Stimulated activated CD8-positive, alpha-beta memory T cell treated with anti-CD3 and anti-CD28 coated beads, Interleukin-12 subunit alpha, Interleukin-12 subunit beta, amount 100 ng/mL, for 4 hours (primary cell): ENCODE measurements at regions not wholly inside any gene's neighbourhood (a gene's known extent, or its start where the extent isn't known, plus 50 kb on each side); places are given as distances from the start of the nearest gene placed in this dataset.

Experiments
- DNase-seq: peaks from one replicate; pipeline ENCODE4 v3.0.0-alpha.2; 2020; ENCODE audit warnings: low read depth

DNA sequence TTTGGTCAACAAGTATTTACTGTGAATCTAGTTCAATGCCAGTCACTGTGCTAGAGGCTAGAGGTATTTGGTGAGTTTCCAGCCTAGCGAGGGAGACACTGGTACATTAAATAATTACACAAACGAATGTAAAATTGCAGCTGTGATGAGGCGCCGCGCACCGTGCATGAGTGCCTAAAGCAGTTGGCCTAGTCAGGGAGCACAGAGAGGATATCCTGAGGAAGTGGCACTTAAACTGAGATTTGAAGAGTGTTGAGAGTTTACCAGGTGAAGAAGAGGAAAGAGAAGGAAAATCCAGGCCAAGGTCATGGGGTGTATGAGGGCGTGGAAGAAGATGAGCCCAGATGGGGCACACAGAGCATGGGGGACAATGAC, 157.6 kb upstream of the NDUFV2 start:
- DNase-seq = no peak

DNA sequence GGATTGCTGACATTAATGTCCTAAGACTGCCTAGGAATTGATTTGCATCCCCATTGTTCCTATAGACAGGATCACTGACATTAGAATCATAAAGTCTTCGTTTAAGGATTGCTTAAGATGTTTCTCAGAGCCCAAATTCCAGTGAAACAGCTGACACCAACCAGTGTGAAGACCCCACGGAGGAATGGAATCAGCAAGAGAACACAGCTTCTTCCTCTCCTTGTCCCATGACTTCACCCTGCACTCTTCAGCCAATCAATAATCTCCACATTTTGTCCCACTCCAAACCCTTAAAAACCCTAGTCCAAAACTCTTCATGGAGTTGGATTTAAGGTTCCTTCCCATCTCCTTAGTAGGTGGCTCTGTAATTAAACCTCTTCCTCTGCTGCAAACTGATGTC, 157.0 kb upstream of the NDUFV2 start:
- no peak for DNase-seq

DNA sequence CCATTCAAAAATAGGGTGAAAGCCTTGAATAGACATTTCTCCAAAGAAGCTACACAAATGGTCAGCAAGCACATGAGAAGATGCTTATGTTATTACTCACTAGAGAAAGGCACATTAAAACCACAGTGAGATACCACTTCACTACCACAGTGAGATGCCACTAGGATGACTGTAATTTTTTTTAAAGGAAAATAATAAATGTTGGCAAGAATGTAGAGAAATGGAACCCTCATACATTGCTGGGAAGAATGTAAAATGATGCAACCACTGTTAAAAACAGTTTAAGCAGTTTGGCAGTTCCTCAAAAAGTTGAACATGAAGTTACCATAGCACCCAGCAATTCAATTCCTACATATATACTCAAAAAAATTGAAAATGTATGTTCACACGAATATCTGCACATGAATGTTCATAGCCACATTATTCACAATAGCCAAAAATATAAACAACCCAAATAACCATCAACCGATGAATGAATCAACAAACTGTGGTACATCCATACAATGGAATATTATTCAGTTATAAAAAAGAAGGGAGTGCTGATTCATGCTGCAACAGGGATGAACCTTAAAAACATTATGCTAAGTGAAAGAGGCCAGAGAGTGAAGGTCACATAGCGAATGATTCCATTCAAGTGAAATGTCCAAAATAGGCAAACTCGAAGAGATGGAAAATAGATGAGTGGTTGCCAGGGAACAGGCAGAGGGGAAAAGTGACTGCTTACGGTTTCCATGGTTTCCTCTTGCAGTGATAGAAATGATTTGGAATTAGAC, 156.2 kb upstream of the NDUFV2 start:
- no peak for DNase-seq

DNA sequence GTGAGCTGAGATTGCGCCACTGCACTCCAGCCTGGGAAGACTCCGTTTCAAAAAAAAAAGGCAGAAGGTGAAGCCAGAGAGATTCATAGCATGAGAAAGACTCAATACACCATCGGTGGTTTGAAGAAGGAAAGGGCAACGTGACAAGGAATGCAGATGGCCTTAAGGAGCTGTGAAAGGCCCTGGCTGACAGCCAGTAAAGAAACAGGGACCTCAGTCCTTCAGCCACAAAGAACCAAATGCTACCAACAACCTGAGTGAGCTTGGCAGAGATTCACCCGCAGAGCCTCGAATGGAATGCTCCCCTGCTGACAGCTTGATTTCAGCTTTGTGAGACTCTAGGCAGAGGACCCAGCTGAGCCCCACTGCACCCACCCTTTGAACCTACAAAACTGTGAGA, 154.9 kb upstream of the NDUFV2 start:
- no peak for DNase-seq

DNA sequence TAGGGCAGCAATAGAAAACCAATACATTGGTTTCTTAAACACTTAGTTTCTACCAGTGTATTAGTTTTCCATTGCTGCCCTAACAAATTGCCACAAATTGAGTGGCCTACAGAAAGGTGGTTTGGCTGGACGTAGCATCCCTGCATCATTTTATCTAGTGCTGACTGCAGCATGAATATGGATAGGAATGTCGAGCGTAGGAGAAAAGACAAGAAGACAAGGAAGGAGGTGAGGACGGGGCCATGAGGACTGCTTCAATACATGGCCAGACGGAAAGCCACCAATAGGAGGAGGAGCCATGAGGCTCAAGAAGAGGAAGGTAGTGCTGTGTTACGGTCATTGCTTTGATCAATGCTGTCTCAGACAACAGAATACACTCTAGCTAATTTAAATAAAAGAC, 154.5 kb upstream of the NDUFV2 start:
- DNase-seq = no peak

DNA sequence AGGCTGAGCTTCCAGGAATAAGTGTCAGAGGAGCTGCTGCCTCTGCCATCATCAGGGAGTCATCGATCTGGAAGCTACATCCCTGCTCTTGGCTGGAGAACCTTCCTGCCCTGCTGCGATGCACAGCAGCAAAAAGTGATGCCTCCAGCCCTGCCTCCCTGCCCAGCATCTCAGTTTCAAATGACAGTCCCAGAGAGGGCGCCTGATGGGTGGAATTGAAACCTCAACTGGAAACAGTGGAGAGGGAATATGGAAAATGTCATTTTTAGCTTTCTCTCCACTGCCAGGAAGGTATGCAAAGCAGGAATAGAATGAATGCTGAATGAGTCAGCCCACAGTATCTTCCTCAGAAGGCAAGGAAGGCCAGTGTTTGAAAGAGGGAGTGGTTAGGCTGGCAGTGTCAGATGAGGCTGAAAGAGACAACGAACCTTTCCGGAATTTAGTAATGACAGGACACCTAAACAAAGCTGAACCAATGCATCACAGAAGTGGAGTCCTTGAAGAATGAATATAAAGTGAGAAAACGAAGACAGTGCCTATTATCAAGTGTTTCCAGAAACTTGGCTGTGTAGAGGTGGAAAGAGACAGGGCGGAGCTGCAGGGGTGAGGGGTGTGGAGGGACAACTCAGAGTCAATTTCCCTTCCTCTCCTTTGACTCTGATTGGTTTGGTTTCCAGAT, 153.9 kb upstream of the NDUFV2 start:
- DNase-seq = no peak

DNA sequence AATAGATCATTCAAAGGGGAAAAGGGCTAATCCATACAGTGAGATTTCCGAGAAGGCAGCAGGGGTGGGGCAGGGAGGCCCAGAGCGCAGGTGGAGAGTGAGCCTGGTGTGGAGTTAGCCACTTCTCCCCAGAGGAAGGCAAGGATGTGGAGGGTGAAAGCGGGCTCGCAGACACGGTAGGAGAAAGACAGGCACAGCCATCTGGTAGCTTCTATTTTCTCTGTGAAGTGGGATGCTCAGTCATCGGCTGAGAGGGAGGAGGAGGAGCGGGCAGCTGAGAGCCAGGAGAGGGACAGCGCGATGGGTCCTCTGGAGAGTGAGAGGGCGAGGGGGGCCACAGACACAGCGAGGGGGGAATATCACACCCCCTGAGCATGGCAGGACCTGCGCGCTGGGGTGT, 153.3 kb upstream of the NDUFV2 start:
- no peak for DNase-seq

DNA sequence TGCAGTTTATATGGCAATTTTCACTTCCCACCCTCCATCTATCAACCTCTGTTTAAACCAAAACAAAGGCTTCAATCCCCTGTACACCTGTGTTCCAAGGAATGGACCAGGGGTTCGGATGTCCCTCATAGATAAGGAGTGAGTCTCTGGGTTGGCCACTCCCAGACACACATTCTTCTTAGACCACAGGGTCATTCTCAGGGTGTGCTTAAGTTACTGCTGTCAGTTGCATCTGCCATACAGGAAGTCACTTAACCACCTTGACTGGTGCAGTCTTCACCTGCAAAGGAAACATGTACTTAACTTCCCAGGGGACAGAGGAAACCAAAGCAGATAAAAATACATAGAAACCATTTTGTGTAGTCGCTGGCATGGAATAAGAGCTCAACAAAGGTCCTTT, 151.0 kb upstream of the NDUFV2 start:
- no peak for DNase-seq

DNA sequence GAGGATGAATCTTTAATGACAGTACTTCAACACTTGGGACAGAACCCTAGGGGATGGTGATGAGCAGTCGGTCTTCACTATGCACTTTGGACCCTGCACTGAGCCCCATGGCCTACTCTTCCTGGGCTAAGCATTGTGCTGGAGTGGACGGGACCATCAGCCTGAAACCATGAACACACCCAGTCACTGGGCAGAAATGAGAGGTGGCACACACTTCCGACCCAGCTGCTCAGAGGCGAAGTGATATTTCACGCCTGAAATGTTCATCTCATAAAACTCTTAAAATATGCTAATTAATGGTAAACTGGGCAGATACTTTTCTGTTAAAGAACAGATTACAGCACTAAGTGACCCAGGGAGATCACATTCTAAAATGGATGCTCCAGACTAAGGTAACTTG, 150.3 kb upstream of the NDUFV2 start:
- DNase-seq = no peak

DNA sequence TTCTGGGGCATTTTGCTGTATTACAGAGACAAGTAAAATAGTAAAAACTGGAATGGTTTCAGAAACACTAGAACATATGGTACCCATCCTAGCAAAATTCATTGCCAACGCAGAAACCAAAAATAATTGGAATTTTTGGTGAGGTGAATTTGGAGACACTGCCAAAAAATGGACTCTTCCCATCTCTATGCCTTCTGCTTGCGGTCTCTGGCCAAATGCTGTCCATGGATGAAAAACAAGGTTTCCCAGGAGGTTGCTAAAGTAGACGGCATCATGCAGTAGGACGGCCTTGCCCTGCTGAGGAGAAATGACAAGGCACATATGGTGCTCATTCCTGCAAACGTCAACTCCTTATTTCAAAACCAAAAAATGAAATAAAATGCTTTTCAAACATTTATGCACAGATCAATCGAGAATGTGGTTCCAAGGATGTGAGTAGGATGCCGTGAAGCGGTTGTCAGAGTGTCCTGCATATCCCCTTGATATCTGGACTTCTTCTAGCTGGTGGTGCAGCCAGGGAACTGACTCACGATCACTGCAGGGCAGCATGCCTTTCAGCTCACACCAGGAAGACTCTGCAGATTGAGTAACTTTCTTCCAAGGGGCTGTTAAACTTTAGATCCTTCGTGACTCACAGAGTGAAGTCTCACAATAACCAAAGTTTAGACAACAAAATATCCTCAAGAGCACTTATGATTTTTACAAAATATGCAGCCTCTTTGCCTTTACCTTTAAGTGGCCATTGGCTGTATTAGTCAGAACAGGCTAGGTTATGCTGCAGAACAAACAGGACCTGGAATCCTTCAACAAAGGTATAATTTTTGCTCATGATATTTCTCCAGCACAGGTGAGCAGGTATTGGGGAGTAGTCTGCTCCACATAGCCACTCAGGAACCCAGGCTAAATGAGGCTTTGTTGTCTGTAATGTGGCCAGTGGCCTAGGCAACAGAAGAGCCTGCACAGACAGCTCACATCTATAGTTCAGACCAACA, 149.4 kb upstream of the NDUFV2 start:
- DNase-seq = no peak

DNA sequence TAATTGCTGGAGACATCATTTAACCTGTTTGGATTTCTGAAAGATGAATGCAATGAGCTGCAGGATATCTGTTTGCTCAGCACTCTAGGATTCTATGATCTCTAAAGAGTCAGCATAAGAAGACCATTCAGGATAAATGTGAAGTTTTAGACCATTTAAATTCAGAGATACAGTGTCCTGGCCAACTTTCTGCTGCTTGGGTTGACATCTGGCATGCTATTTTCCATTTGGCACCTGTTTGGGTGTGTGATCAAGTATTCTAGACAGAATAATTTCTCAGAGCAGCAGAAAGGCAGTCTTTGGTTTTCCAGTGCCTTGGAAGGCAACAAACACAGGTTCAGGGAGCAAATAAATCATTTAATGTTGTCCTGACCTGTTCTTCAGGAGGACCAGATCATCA, 144.8 kb upstream of the NDUFV2 start:
- no peak for DNase-seq

DNA sequence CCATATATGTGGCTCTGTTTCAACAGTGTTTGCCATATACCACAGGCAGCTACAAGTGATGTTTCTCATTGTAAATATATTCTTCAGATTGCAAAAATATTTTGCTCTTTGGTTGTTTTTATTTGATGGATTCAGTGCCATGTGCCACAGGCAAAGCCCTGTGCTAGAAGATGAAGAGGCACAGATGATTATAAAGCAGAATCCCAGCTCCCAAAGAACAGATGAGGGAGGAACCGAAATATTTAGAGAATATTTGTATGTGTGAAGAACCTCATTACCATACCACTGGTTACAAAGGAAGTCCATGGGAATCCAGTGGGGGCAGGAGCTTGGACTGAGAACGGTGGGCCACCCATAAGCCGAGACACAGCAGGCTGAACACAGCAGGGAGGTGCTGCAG, 143.8 kb upstream of the NDUFV2 start:
- no peak for DNase-seq

DNA sequence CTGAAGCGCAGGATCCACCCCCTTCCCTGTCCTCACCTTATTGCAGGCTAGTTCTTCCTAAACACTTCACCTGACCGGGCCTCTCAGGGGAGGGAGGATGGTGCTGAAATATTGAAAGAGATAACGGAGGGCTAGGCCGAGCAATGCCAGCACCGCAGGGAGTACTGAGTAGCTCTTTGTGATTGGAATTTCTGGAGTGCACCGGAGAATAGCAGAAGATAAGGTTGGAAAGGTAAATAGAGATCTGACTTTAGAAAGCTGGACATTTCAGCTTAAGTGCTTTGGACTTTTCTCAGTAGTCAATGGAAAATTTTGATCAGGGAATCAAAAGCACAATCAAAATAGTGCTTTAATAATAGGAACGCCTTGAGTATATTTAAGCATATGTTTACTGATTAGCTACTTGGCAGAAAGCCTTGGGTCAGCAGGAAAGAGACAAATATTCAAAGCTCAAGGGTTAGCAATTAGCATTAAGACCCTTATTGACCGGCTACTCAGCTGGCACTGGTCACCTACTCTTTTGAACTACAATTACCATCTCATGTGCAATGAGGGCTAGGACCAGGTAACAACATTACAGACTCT, 142.9 kb upstream of the NDUFV2 start:
- no peak for DNase-seq

DNA sequence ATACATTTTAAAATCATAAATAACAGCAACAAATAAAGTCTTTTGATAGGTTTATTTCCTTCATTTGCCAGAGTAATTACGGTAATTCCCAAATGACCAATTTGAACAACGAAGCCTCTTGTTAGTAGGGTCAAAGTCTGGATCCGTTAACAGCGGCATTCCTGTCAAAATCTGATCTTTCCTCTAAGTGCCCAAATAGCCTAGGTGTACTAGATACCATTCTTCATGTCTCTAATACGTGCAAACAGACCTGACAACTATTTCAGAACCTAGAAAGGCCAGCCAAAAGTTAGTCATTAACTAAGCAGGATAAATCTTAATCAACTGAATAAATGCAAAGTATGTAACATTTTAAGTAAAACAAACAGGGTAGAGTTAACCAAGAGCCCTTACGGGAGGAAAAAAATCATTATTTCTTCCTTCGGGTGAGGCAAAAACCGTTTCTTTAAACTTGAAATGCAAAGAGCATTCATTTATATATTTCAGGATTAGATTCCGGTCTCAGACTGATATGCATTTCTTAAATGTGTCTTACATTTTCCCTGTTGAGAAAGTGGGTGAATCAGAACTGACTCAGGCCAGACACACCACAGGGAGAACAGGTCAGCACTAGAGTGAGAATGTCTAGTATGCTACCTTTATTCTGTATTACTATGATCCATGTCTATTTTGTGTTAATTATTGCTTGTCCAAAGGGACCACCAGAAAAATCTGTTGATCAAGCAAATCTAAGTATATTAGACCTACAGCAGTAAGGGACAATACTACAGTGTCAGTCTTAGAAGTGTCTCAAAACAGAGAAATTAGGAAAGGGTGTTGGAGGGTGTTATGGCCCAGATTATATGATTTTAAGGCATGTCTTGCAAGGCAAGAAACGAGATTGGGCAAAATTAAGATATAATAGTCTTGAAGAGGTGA, 141.5 kb upstream of the NDUFV2 start:
- no peak for DNase-seq

DNA sequence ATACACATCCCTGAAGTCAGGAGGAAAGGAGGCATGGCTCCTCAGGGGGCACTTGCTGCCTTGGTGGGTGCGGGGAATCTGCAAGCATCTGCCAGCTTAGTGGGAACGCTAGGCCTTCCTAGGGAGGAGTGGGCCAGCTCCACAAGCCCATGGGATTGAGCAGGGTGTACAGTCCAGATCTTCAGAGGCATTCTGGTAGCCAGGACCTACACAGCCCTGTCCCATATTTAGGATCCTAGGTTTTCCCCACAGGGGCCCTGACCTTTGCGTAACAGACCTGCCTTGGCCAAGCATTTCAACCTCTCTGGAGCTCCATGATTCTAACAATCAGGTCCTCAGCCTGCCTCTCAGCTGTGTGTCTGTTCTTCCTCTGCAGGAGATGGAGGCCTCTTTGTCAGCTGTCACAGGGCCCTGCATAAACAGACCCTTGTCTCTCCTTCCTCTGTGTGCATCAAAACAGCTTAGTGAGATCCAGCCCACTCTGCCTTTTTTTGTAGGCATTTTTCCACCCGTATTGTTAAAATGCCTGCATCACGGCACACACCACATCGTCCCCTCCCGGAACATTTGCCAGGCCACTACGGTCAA, 140.2 kb upstream of the NDUFV2 start:
- no peak for DNase-seq

DNA sequence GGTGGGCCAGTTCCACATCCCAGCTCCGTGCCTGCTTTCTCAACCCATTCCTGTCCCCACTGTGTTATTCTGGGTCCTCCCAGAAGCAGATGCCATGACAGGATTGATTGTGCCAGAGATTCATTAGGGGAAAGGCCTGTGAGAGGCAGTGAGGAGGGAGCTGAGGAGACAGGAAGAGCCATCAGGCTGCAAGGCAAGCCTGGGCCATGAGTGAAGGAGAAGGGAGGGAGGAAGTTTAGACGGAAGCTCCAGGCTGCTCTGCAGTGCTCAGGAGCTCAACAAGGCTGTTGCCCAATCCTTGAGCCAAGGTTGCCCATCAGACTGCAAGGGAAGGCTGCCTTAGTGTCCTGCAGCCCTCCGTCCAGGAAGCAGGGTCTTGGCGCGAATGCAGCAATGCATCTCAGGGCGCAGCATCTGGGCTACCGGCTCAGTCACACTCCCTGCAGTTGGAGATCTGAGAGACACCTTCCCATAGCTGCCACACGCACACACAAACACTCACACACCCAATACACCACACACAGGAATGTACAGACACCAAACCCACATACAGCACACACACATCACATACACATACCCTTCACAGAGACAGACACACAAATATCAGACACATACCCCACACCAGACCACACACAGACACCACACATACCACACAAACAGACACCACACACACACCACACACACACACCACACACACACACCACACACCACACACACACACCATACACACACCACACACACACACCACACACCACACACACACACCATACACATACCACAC, 139.5 kb upstream of the NDUFV2 start:
- DNase-seq = no peak

DNA sequence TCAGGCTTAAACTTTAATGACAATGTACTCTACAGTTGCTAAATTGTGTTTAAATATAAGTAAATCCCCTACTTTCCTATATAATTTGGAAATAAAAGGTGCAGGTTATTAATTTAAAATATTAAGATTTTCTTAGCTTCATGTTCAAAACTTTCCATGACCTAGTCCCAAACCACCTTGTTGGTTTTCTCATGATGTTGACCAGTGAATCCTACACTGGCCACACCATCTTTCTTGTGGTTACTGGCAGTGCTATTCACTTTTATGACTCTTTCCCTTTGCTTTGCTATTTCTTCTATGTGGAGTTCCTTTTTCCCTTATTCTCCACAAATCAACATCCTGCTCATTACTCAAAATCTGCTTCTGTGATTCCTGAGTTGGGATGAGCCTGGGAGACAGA, 138.6 kb upstream of the NDUFV2 start:
- no peak for DNase-seq

DNA sequence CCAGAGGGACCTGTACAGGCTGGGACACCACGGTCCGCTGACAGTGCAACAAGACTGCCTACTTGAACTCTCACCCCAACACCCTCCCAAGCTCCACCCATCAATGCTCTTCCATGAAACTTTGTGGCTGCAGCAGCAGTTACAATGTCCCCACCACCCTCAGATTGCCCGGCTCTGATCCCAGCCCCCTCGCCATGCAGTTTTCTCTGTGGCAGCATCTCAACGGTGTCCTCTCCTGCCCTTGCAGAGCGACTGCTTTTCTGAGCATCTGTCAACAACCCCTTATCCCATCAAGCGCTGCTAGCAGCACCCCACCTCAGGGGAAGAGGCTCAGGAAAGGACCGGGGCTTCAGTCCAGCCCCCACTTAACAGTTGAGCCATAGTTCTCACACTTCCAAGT, 137.1 kb upstream of the NDUFV2 start:
- no peak for DNase-seq

DNA sequence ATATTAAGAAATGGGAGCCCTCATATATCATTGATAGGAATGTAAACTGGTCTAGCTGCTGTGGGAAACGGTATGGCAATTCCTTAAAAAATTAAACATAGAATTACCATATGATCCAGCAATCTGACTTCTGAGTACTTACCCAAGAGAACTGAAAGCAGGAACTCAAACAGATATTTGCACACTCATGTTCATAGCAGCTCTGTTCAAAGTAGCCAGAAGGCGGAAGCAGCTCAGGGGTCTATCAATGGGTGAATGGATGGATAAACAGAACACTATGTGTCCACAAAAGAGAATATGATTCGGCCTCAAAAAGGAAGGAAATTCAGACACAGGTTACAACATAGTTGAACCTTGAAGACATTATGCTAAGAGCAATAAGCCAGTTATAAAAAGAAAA, 135.7 kb upstream of the NDUFV2 start:
- DNase-seq = no peak

DNA sequence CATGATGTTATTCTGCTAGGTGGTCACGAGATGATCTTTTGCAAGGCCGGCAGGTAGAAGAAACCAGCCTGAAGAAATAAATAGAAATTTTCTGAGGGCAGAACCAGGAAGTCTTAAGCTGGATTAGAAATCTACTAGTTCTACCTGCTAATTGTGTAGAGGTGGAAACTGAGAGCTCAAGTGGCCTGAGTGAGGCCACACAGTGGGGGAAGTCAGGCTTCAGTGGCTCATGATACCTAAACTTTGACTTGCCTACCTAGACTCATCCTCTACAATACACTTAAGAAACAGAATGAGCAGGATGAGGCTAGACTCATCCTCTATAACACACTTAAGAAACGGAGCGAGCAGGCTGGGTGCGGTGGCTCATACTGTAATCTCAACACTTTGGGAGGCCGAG, 134.9 kb upstream of the NDUFV2 start:
- DNase-seq = no peak
